HG03520 (cell line): ENCODE measurements at regions not wholly inside any gene's neighbourhood (a gene's known extent, or its start where the extent isn't known, plus 50 kb on each side); places are given as distances from the start of the nearest gene placed in this dataset.

ENCODE experiments used
- ATAC-seq: cut with Tn5 transposase; IDR thresholded peaks from one replicate; pipeline ENCODE4 v1.9.1; 2021; ENCODE audit warnings: mild to moderate bottlenecking, moderate library complexity; ENCODE audit not compliant: unreplicated experiment

- no peak for ATAC-seq
Observed at GRCh38 chr3:117774130-117774529, 1064.6 kb downstream of the TUSC7 start.

DNA sequence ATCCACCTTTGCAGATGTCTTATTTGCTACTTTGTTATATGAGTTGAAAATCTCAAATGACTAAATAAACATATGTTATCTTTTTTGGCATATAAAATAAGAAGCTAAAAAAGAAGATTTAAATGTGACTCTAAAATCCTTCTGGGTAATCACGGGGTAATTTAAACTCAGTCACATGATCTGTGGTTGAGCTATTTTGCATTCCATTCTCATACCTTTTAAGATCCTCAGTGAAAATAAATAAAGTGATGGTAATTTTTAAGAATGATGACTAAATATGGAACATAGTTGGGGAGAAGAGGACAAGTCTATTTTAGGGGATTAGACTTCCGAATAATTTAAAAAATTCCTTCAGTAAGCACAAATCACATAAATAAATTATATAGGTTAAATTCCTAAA lies 1076.8 kb downstream of the TUSC7 start:
- ATAC-seq = no peak

- no peak for ATAC-seq
Observed at GRCh38 chr3:117788061-117788460, 1078.5 kb downstream of the TUSC7 start.

- no peak for ATAC-seq
Observed at GRCh38 chr3:117788506-117788905, 1078.9 kb downstream of the TUSC7 start.

DNA sequence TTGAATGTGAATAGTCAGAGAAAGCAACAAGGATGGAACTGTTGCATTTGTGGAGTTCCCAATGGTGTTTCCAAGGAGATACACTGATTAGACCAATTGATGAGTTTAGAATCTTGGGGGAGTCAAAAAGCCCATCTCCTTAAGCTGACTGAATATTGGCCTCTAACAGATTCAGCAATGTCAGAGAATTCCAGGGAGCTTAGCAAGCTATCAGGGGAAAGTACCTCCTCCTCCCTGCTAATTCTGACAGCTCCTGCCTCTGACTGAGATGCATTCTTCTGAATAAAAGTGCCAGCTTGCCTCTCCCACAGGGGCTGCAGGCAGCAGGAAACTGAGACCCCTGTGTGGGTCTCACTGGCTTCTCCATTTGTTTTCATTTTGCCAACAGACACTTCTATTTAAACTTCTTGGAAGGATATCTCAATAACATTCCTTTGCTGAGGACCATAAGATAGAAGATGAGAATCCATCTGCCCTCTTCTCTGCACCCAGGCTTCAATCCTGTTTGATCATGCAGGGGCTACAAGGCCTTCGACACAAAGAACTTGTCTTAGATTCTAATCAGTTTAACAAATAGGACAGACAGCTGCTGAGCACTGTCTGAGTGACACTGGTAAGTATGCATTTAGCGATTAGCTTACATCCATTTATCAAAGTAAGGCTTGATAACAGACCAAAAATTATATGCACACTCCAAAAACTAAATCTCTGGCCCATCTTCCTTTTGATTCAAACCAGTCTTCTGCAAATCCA lies 1080.8 kb downstream of the TUSC7 start:
- ATAC-seq = no peak

DNA sequence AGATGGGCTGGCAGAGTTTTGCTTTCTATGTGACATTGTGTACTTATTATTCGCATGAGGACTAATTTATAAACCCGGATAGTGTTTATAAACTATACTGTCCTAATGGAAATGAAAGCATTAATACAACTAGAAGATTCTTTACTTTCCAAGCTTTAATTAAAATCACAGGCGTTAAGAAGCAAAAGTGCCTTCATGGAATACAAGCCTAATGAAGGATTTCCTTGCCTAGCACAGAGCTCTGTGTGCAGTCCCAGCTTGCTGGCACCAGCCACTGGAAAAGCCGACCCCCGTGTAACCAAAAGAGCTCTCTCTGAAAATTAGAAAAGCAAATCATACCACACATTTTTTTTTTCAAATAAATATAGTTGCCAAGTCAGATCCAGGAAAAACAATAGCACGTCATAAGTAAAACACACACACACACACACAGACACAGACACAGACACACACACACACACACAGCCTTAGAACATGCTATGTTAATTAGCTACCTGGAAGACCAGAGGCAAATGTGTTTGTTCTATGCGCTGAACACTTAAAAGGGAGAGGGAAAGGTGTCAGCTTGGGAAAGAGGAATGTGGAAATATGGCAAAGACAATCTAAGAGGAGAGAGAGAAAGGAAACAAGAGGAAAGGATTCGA lies 1084.2 kb downstream of the TUSC7 start:
- no peak for ATAC-seq

GRCh38 chr3:117798221-117798620 lies 1088.6 kb downstream of the TUSC7 start:
- ATAC-seq = no peak

DNA sequence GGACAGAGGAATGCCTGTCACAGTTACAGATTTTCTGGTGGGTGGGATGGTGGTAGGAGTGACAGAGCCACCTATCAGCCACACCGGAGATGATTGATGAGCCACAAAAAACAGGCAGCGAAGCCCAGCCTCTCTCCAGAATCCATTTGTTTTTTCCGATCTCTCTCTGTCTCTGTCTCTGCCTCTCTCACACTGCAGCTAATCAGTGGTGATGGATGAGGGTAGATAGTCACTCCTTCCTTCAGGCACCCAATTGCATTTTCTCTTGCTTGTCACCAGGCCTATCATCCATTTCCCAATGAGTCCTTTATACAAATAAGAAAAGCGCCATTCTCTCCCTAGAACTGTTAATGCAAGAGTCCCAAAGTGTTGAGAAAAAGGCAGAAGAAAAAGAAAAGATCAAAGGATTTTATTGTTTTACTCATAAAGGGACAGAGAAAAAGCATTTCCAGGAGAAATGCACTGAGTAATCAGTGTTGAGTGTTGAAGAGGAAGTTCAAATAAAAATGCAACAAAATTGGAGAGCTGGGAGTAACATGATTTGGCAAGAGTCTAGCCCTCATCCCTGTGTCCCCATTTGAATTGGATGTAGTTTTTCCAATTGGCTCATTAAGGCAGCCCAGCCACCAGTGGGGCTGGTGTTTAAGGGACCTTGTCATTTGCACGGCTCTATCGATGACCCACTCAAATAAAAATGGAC lies 1089.3 kb downstream of the TUSC7 start:
- no peak for ATAC-seq

DNA sequence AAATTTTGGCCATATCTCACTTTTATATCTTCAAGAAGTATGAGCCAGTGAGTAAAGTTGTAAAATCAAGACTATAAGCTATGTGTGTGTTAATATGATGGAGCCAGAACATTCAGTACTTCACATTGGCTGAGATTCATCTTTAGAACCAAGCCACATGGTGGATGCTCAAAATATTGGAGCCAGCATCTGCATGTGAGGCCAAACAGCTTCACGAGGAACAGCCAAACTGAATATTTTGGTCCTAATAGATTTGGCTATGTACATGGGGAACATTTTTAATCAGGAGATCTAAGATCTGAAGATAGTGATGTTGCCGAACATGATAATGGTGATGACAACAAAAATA lies 1089.8 kb downstream of the TUSC7 start:
- no peak for ATAC-seq

DNA sequence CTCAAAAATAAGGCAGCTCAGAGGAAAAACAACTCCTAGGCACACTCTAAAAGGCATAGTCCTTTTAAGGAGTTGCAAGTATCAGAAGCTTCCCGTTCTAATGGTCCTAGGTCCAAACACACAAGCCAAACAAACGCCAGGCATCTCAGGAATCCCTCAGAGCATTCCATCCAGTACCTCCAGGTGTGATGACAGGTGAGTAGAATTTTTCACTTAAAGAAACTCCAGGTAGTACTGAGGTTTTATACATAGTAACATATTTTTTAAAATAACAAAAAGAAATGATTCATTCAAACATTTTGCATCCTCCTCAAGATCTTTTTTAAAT lies 1092.3 kb downstream of the TUSC7 start:
- ATAC-seq = no peak

DNA sequence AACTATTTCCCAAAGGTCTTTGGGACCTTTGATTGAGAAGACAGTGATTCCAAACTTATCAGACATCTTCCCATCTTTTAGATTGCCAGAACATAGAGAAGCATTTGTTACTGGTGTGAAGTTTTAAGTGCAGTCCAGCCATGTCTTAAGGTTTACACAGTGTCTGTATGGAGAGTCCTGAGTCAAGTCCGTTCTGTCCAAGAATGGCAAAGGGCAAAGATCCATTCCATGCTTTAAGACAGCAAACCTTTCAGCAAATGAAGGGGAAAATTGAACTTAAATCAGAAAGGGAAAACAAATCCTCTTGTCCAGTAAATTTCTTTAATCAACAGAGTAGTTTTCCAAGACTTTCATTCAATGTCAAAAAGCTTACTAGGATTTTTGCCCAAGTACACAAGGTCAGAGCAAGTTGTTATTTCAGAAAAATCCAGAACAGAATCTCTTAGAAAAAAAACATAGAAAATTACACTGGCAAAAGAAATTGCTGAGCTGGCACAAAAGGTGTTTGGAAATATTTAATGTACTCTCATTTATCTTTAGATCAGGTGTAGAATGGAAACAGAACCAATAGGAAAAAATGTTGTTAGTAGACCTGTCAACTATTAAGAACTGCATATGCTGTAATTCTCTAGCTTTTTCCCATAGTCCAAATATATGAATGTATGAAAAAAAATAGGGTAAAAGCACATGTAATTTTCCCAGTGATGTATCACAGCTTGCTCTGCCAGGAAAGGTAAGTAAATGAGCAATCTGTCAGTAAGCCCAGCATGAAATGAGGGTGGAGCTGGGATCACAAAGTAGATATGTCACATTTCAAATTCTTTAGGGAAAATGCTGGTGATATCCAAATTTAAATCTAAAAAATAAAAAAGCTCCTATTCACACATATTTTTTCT lies 1099.9 kb downstream of the TUSC7 start:
- ATAC-seq = no peak

DNA sequence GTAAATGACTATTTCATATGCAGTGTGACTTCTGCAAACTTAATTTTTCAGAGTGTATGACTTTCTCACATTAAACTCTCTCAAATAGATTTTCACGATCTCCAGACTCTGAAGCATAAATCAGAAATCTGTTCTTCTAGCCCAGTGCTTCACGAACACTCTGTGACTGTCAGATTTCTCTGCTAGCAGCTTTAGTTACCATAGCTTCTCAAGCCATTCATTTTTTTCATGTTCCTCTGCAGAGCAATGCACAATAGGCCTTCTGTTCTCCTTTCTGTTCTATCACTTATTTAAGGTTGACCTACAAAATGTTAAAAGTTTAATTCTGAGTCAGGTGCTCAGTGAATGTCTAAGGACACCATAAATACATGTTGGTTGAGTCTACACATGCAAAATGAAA lies 1102.2 kb downstream of the TUSC7 start:
- ATAC-seq = no peak

DNA sequence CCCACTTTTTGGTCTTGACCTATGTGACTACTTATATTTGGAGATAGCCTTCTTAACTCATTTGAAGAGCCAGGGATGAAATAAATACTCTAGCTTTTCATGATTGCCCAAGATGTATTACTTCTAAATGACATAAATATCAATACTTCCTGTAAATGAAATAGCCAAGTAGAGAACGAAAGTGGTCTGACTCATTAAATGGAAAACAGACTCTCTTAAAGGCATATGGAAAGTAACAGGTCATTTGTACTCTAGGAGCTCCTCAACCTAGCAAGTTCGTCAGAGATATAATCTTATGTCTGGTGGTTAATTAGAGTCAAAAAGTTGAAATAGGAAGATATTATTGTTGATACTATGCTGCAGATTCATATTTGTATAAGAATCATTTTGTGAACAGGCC lies 1105.4 kb downstream of the TUSC7 start:
- ATAC-seq = no peak

- ATAC-seq = no peak
Observed at GRCh38 chr3:117817103-117817502, 1107.5 kb downstream of the TUSC7 start.

DNA sequence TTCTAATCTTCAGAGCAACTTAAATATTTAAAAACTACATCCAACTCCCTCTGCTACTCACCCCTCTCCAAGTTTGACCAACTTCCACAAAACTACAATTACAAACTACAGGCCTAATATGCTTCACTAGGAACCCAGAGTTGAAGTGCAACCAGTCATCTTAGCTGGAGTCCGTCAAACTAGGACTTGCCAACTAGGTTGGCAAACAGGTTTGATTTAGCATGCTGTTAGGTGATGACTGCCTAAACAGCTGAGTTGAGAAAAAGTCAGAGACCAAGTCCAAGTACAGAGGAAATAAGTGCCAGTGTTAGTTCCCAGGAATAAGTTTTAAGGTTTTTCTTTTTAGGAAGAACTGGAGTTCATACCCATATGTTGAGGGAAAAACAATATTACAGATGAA lies 1109.0 kb downstream of the TUSC7 start:
- no peak for ATAC-seq

- no peak for ATAC-seq
Observed at GRCh38 chr3:117820658-117821299, 1111.2 kb downstream of the TUSC7 start.

- ATAC-seq = no peak
Observed at GRCh38 chr3:117822416-117822815, 1112.8 kb downstream of the TUSC7 start.

DNA sequence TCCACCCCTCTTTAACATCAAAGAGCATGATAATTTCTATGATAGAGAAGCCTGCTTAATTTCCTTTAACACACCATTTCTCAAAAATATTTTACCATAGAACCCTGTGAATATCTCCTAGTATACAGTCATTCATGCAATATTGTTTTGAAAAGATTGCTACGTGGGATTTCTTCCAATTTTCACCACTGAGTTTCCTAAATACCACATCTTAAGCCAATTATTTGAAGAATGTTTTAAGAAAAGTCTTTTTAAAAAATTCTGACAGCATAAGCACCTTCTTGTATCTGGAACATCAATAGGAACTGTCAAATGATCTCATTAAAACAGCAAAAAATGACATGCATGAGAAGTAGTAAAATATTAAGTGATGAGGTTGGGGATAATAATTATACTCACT lies 1126.7 kb downstream of the TUSC7 start:
- no peak for ATAC-seq

DNA sequence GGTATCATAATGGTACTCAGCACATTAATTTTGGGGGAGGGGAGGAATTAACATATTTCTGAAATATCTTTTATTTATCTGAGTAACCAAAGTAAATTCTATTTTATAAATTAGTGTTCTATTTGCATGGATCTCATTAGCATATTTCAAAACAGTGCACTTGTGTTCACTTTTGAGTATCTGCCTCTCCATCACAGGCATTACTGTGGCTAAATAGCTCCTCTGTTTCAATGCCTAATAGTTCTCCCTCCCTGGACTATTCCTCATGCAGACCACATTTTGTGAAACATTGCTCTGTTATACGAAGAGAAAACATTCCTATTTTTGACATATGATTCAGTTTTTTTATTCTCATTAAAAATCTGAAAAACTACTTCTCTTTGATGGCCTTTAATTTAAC lies 1127.8 kb downstream of the TUSC7 start:
- ATAC-seq = no peak

GRCh38 chr3:117842086-117842485 lies 1132.5 kb downstream of the TUSC7 start:
- ATAC-seq = no peak

DNA sequence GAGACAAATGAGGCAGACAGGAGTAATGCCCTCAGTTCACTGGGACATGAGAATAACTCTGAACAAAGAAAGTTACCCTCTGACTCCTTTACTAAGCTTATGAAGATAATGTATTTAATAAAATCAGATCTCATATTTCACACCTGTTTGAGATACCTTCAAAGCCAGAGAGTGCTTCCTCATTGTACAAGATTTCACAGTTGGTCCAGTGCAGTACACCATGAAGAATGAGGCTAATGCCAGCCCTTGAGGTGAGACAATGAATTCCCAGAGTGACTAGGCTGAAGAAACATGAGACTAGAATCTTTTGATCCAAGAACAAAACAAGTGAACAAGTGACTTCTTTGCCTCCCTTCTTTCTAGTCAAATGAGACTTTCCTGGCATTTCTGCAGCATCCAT lies 1133.8 kb downstream of the TUSC7 start:
- ATAC-seq = no peak
